ENCODE measurements at regions not wholly inside any gene's neighbourhood (a gene's known extent, or its start where the extent isn't known, plus 50 kb on each side); places are given as distances from the start of the nearest gene placed in this dataset.

- no peak for DNase-seq (ENCODE audit: extremely low read depth, insufficient read length)
- Histone ChIP-seq H3K4me3 (replicated peaks; ENCODE audit: low read depth, low read length) (no peak overlapping the region), H3K36me3 (ENCODE audit: control insufficient read depth, insufficient read depth, low read length) (no peaks in the 10 kb centered on the region), H3K27me3 (replicated peaks; ENCODE audit: control insufficient read depth, insufficient read depth, low read length) (no peaks in the 10 kb centered on the region; the same call in 1 of the 2 replicates)
- no peak for TF ChIP-seq CTCF (IDR thresholded peaks at IDR 0.05; ENCODE audit: insufficient read depth, low read length, poor library complexity, severe bottlenecking)
Measured at GRCh38 chr1:10868599-10868965, 72.1 kb upstream of the CASZ1 start.

GRCh38 chr1:10869933-10870332, 73.5 kb upstream of the CASZ1 start:
- no peak for DNase-seq (ENCODE audit: extremely low read depth, insufficient read length)
- TF ChIP-seq CTCF (IDR thresholded peaks at IDR 0.05; ENCODE audit: insufficient read depth, low read length, poor library complexity, severe bottlenecking) = no peak
- no peak overlapping the region for H3K4me3 ChIP-seq (replicated peaks; ENCODE audit: low read depth, low read length)
- H3K36me3 ChIP-seq (ENCODE audit: control insufficient read depth, insufficient read depth, low read length) = no peaks in the 10 kb centered on the region
- H3K27me3 ChIP-seq (replicated peaks; ENCODE audit: control insufficient read depth, insufficient read depth, low read length) = no peaks in the 10 kb centered on the region; the same call in 1 of the 2 replicates

GRCh38 chr1:10870493-10871096, 74.1 kb upstream of the CASZ1 start:
- Histone ChIP-seq H3K36me3 (ENCODE audit: control insufficient read depth, insufficient read depth, low read length) (no peaks in the 10 kb centered on the region), H3K4me3 (replicated peaks; ENCODE audit: low read depth, low read length) (no peak overlapping the region), H3K27me3 (replicated peaks; ENCODE audit: control insufficient read depth, insufficient read depth, low read length) (no peaks in the 10 kb centered on the region; the same call in 1 of the 2 replicates)
- DNase-seq (ENCODE audit: extremely low read depth, insufficient read length) = no peak
- no peak for TF ChIP-seq CTCF (IDR thresholded peaks at IDR 0.05; ENCODE audit: insufficient read depth, low read length, poor library complexity, severe bottlenecking)

GRCh38 chr1:10873189-10873588, 76.7 kb upstream of the CASZ1 start:
- no peak overlapping the region for H3K4me3 ChIP-seq (replicated peaks; ENCODE audit: low read depth, low read length)
- DNase-seq (ENCODE audit: extremely low read depth, insufficient read length) = no peak
- no peaks in the 10 kb centered on the region for H3K36me3 ChIP-seq (ENCODE audit: control insufficient read depth, insufficient read depth, low read length)
- no peaks in the 10 kb centered on the region; the same call in 1 of the 2 replicates for H3K27me3 ChIP-seq (replicated peaks; ENCODE audit: control insufficient read depth, insufficient read depth, low read length)
- no peak for TF ChIP-seq CTCF (IDR thresholded peaks at IDR 0.05; ENCODE audit: insufficient read depth, low read length, poor library complexity, severe bottlenecking)

GRCh38 chr1:10874351-10874750, 77.9 kb upstream of the CASZ1 start:
- Histone ChIP-seq H3K36me3 (ENCODE audit: control insufficient read depth, insufficient read depth, low read length) (no peaks in the 10 kb centered on the region), H3K27me3 (replicated peaks; ENCODE audit: control insufficient read depth, insufficient read depth, low read length) (no peaks in the 10 kb centered on the region; the same call in 1 of the 2 replicates), H3K4me3 (replicated peaks; ENCODE audit: low read depth, low read length) (no peak overlapping the region)
- no peak for TF ChIP-seq CTCF (IDR thresholded peaks at IDR 0.05; ENCODE audit: insufficient read depth, low read length, poor library complexity, severe bottlenecking)
- no peak for DNase-seq (ENCODE audit: extremely low read depth, insufficient read length)

DNA sequence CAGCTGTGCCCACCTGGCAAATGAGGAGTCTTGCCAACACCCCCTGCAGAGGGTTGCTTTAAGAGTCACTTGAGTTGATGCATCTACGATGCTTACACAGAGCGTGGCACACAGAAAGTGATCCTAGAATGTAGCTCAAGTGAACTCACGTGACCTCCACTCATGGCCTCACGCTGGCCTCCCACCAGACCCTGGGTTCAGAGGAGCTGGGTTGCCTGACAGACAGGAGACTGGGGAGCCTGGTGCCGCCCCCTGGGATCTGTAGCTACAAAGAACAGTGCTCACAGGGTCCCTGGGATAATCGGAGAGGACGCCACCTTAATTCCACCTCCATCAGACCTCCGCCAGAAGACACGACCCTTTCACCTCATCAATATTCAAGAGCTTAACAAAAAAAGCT, 81.4 kb upstream of the CASZ1 start:
- no peaks in the 10 kb centered on the region for H3K27me3 ChIP-seq (replicated peaks; ENCODE audit: control insufficient read depth, insufficient read depth, low read length)
- DNase-seq (ENCODE audit: extremely low read depth, insufficient read length) = no peak

More for the DNA sequence above, 81.4 kb upstream of the CASZ1 start:
- TF ChIP-seq CTCF (IDR thresholded peaks at IDR 0.05; ENCODE audit: insufficient read depth, low read length, poor library complexity, severe bottlenecking) = no peak
- no peaks in the 10 kb centered on the region for H3K36me3 ChIP-seq (ENCODE audit: control insufficient read depth, insufficient read depth, low read length)
- H3K4me3 ChIP-seq (replicated peaks; ENCODE audit: low read depth, low read length) = no peak overlapping the region
